NCI-H526 treated with DMSO at 0.1 percent for 48 hours (cell line): ENCODE measurements at regions not wholly inside any gene's neighbourhood (a gene's known extent, or its start where the extent isn't known, plus 50 kb on each side); places are given as distances from the start of the nearest gene placed in this dataset.

Experiments used
- DNase-seq: peaks from one replicate; lab custom pipeline; 2025; lab: John Stamatoyannopoulos, UW

- no peak for DNase-seq
Observed at GRCh38 chr1:218823291-218823900, 350.3 kb upstream of the LYPLAL1 start.

- no peak for DNase-seq
Observed at GRCh38 chr1:218827486-218827885, 346.2 kb upstream of the LYPLAL1 start.

- DNase-seq = no peak
Observed at GRCh38 chr1:218828125-218828650, 345.5 kb upstream of the LYPLAL1 start.

- no peak for DNase-seq
Observed at GRCh38 chr1:218829097-218829496, 344.6 kb upstream of the LYPLAL1 start.

- DNase-seq = no peak
Observed at GRCh38 chr1:218835609-218836008, 338.1 kb upstream of the LYPLAL1 start.

GRCh38 chr1:218836264-218836663 is 337.4 kb upstream of the LYPLAL1 start:
- no peak for DNase-seq

- no peak for DNase-seq
Observed at GRCh38 chr1:218837051-218837450, 336.6 kb upstream of the LYPLAL1 start.

GRCh38 chr1:218845589-218845988 is 328.1 kb upstream of the LYPLAL1 start:
- DNase-seq = no peak

GRCh38 chr1:218846181-218846580 is 327.5 kb upstream of the LYPLAL1 start:
- no peak for DNase-seq

- no peak for DNase-seq
Observed at GRCh38 chr1:218847089-218847768, 326.4 kb upstream of the LYPLAL1 start.

GRCh38 chr1:218848009-218848408 is 325.7 kb upstream of the LYPLAL1 start:
- DNase-seq = no peak

GRCh38 chr1:218850367-218850766 is 323.3 kb upstream of the LYPLAL1 start:
- DNase-seq = no peak

- no peak for DNase-seq
Observed at GRCh38 chr1:218851586-218851985, 322.1 kb upstream of the LYPLAL1 start.

- DNase-seq = no peak
Observed at GRCh38 chr1:218852527-218852926, 321.2 kb upstream of the LYPLAL1 start.

- DNase-seq = no peak
Observed at GRCh38 chr1:218863987-218864386, 309.7 kb upstream of the LYPLAL1 start.

- no peak for DNase-seq
Observed at GRCh38 chr1:218865591-218865990, 308.1 kb upstream of the LYPLAL1 start.

- DNase-seq = no peak
Observed at GRCh38 chr1:218866507-218866906, 307.2 kb upstream of the LYPLAL1 start.

- DNase-seq = no peak
Observed at GRCh38 chr1:218867066-218867465, 306.6 kb upstream of the LYPLAL1 start.

GRCh38 chr1:218867941-218868626 is 305.6 kb upstream of the LYPLAL1 start:
- DNase-seq = no peak

- DNase-seq = no peak
Observed at GRCh38 chr1:218869276-218869675, 304.4 kb upstream of the LYPLAL1 start.

- DNase-seq = no peak
Observed at GRCh38 chr1:218872026-218872425, 301.7 kb upstream of the LYPLAL1 start.

- no peak for DNase-seq
Observed at GRCh38 chr1:218872928-218873327, 300.8 kb upstream of the LYPLAL1 start.

GRCh38 chr1:218874313-218874712 is 299.4 kb upstream of the LYPLAL1 start:
- DNase-seq = no peak
